HCT116 (cell line): ENCODE measurements at regions not wholly inside any gene's neighbourhood (a gene's known extent, or its start where the extent isn't known, plus 50 kb on each side); places are given as distances from the start of the nearest gene placed in this dataset.

Experiments used
- ATAC-seq: fragments of 200-7000 bp; cut with Tn5 transposase; 2 replicates; pipeline ENCODE4 v1.9.1; 2020; ENCODE audit warnings: mild to moderate bottlenecking, moderate library complexity
- BruUV-seq: library from RNA; stranded (reverse); fragments of 400-500 nt; replicated peaks from 2 replicates; lab custom pipeline; 2021; lab: Mats Ljungman, UMichigan
- CTCF ChIA-PET: fragments of 300-600 bp; sonication (Branson Sonifier 250); formaldehyde crosslinking; loops from one replicate; lab custom pipeline; 2021; ENCODE audit warnings: antibody characterized with exemption; lab: Charles Lee
- POLR2A ChIA-PET: fragments of 300-600, 350-600 bp; sonication (Branson Sonifier 250); formaldehyde crosslinking; loops from one replicate; lab custom pipeline; 2021; ENCODE audit warnings: antibody characterized with exemption; lab: Charles Lee
- RAD21 ChIA-PET, 2 experiments: fragments of 300-600 bp; sonication (Branson Sonifier 250); formaldehyde crosslinking; loops; one replicate each; lab custom pipeline; 2023; ENCODE audit warnings: low total read pairs in 2 of 2; ENCODE audit not compliant: uncharacterized antibody in 2 of 2, unreplicated experiment in 2 of 2, low non-redundant PET in 1 of 2; lab: Charles Lee
- DNase-seq: peaks from one replicate; pipeline ENCODE4 v3.0.0-alpha.2; 2010; ENCODE audit warnings: low read depth, low spot score
- H2AFZ ChIP-seq: fragments of 200-600 bp; shearing (Covaris generic), sonication (generic); 2 replicates; pipeline ENCODE4 v1.6.1; 2017; ENCODE audit warnings: low read depth, mixed run types, mixed read lengths, antibody characterized with exemption, low read length; ENCODE audit not compliant: poor library complexity, severe bottlenecking
- H3K27ac ChIP-seq: 2 replicates; pipeline ENCODE4 v1.5.1; 2012; ENCODE audit warnings: low read depth, low read length
- H3K27me3 ChIP-seq: fragments of 200-600 bp; sonication (generic); 2 replicates; pipeline ENCODE4 v1.6.1; 2016; ENCODE audit warnings: mixed run types, low read length, mixed read lengths; ENCODE audit not compliant: insufficient read depth
- H3K36me3 ChIP-seq, 2 experiments: fragments of 200-500 bp in 1 of 2; fragments of 200-600 bp in 1 of 2; sonication (Bioruptor generic) in 1 of 2; sonication (generic) in 1 of 2; 2 replicates each; pipeline versions ENCODE4 v1.5.1 to v1.6.1; 2014 to 2016; ENCODE audit warnings: low read length in 2 of 2, inconsistent platforms in 1 of 2, mixed read lengths in 1 of 2, mixed run types in 1 of 2; ENCODE audit not compliant: insufficient read depth in 2 of 2, control insufficient read depth in 1 of 2
- H3K4me1 ChIP-seq, 2 experiments: fragments of 200-600 bp in 1 of 2; sonication (generic) in 1 of 2; 2 replicates each; pipeline versions ENCODE4 v1.5.1 to v1.6.1; 2012 to 2017; ENCODE audit warnings: low read length in 2 of 2, inconsistent platforms in 1 of 2, mild to moderate bottlenecking in 1 of 2, mixed read lengths in 1 of 2, mixed run types in 1 of 2, moderate library complexity in 1 of 2; ENCODE audit not compliant: insufficient read depth in 2 of 2, control insufficient read depth in 1 of 2
- H3K4me2 ChIP-seq: fragments of 200-600 bp; sonication (generic); 2 replicates; pipeline ENCODE4 v1.6.1; 2017; ENCODE audit warnings: mixed run types, low read length, mixed read lengths
- H3K4me3 ChIP-seq, 2 experiments: fragments of 200-600 bp in 1 of 2; sonication (generic) in 1 of 2; replicated peaks in 1 of 2; 2 replicates each; pipeline ENCODE4 v1.5.1; 2011 to 2016; ENCODE audit warnings: low read length in 2 of 2, control low read depth in 1 of 2, low read depth in 1 of 2, mild to moderate bottlenecking in 1 of 2, mixed read lengths in 1 of 2, mixed run types in 1 of 2
- H3K79me2 ChIP-seq: fragments of 200-600 bp; sonication (generic); 2 replicates; pipeline ENCODE4 v1.6.1; 2017; ENCODE audit warnings: mild to moderate bottlenecking, mixed run types, low read length, moderate library complexity, mixed read lengths; ENCODE audit not compliant: insufficient read depth
- H3K9ac ChIP-seq: fragments of 200-600 bp; sonication (generic); 2 replicates; pipeline ENCODE4 v1.6.1; 2016; ENCODE audit warnings: low read length, mixed read lengths
- H3K9me2 ChIP-seq: fragments of 200-600 bp; sonication (generic), shearing (Covaris generic); 2 replicates; pipeline ENCODE4 v1.6.1; 2017; ENCODE audit warnings: mixed run types, mild to moderate bottlenecking, moderate library complexity; ENCODE audit not compliant: insufficient read depth
- H3K9me3 ChIP-seq, 2 experiments: fragments of 200-500 bp in 1 of 2; fragments of 200-600 bp in 1 of 2; sonication (Bioruptor generic) in 1 of 2; sonication (generic) in 1 of 2; 2 replicates each; pipeline ENCODE4 v1.6.1; 2014 to 2017; ENCODE audit warnings: low read length in 2 of 2, mixed read lengths in 2 of 2, inconsistent platforms in 1 of 2, low read depth in 1 of 2, mild to moderate bottlenecking in 1 of 2, mixed run types in 1 of 2, moderate library complexity in 1 of 2; ENCODE audit not compliant: control insufficient read depth in 1 of 2, insufficient read depth in 1 of 2
- H4K20me1 ChIP-seq: fragments of 200-600 bp; sonication (generic), shearing (Covaris generic); 2 replicates; pipeline ENCODE4 v1.6.1; 2017; ENCODE audit warnings: mixed run types, mild to moderate bottlenecking, moderate library complexity; ENCODE audit not compliant: insufficient read depth
- CEBPB ChIP-seq: IDR thresholded peaks from 2 replicates; pipeline ENCODE4 v1.6.1; 2012; ENCODE audit warnings: low read depth
- CTCF ChIP-seq, 3 experiments: fragments of 200-600 bp in 1 of 3; sonication (generic) in 1 of 3; IDR thresholded peaks in 2 of 3; conservative IDR thresholded peaks in 1 of 3; 2 replicates each; pipeline ENCODE4 v1.5.1; 2012 to 2017; ENCODE audit warnings: low read depth in 2 of 3, low read length in 2 of 3, antibody characterized with exemption in 1 of 3, borderline replicate concordance in 1 of 3, control low read depth in 1 of 3, mild to moderate bottlenecking in 1 of 3, mixed read lengths in 1 of 3, mixed run types in 1 of 3, moderate library complexity in 1 of 3; ENCODE audit not compliant: insufficient read depth in 1 of 3
- EGR1 ChIP-seq: IDR thresholded peaks from 2 replicates; pipeline ENCODE4 v1.6.1; 2012; ENCODE audit warnings: low read depth
- ELF1 ChIP-seq: IDR thresholded peaks from 2 replicates; pipeline ENCODE4 v1.6.1; 2012; ENCODE audit warnings: low read depth, borderline replicate concordance
- EZH2 ChIP-seq: fragments of 200-600 bp; sonication (generic); IDR thresholded peaks from 2 replicates; pipeline ENCODE4 v1.6.1; 2017; ENCODE audit warnings: antibody characterized with exemption, mixed run types
- EZH2phosphoT487 ChIP-seq: fragments of 200-600 bp; IDR thresholded peaks from 2 replicates; pipeline ENCODE4 v1.6.1; 2018; ENCODE audit warnings: antibody characterized with exemption, borderline replicate concordance
- FOSL1 ChIP-seq: IDR thresholded peaks from 2 replicates; pipeline ENCODE4 v1.6.1; 2012; ENCODE audit warnings: low read depth
- JUND ChIP-seq: IDR thresholded peaks from 2 replicates; pipeline ENCODE4 v1.6.1; 2012
- MAX ChIP-seq: IDR thresholded peaks from 2 replicates; pipeline ENCODE4 v1.6.1; 2012
- POLR2AphosphoS5 ChIP-seq: IDR thresholded peaks from 2 replicates; pipeline ENCODE4 v1.6.1; 2011; ENCODE audit warnings: mild to moderate bottlenecking, low read depth, low read length, moderate library complexity
- RAD21 ChIP-seq: IDR thresholded peaks from 2 replicates; pipeline ENCODE4 v1.6.1; 2012; ENCODE audit warnings: low read depth, mild to moderate bottlenecking
- SRF ChIP-seq: IDR thresholded peaks from 2 replicates; pipeline ENCODE4 v1.6.1; 2012; ENCODE audit warnings: low read depth
- TCF7L2 ChIP-seq: IDR thresholded peaks from 2 replicates; pipeline ENCODE4 v1.7.0; 2011; ENCODE audit warnings: borderline replicate concordance, inconsistent platforms; ENCODE audit not compliant: insufficient read depth, insufficient read length; ENCODE audit errors: extremely low read depth
- ZNF274 ChIP-seq: fragments of 200-500 bp; sonication (Bioruptor generic); IDR thresholded peaks from 2 replicates; pipeline ENCODE4 v1.6.1; 2014; ENCODE audit warnings: mild to moderate bottlenecking, low read depth, low read length, inconsistent platforms
- intact Hi-C: fragments of 100-400 bp; cut with micrococcal nuclease; formaldehyde crosslinking; loops from 2 replicates; pipeline ENCODE4 v1.10.0; 2022

GRCh38 chr6:159398633-159399032, 229.4 kb downstream of the FNDC1 start:
- Histone ChIP-seq H2AFZ (no peak overlapping the region), H3K36me3 (no peaks in the 10 kb centered on the region), H3K79me2 (no peaks in the 10 kb centered on the region), H3K9me3 (no peaks in the 10 kb centered on the region), H3K9me2 (no peaks in the 10 kb centered on the region), H3K4me1 (no peaks in the 10 kb centered on the region), H3K27ac (no peak overlapping the region), H3K27me3 (peaks cover 47% of the 10 kb centered on the region), H4K20me1 (no peaks in the 10 kb centered on the region), H3K4me2 (no peak overlapping the region), H3K4me3 (no peak overlapping the region), H3K9ac (no peak overlapping the region)
- ChIA-PET CTCF (no interaction called here), RAD21 (no interaction called here), POLR2A (no interaction called here)
- no peak for DNase-seq
- intact Hi-C loops, result no loop called here
- TF ChIP-seq CTCF (IDR thresholded peaks at IDR 0.05 in 2 of 3, conservative IDR thresholded peaks at IDR 0.05 in 1 of 3; ENCODE audit: borderline replicate concordance in 1 of 3, insufficient read depth in 1 of 3, low read depth in 2 of 3, low read length in 2 of 3) (no peak), EZH2 (no peak), JUND (no peak), POLR2AphosphoS5 (no peak), FOSL1 (no peak), EZH2phosphoT487 (no peak), MAX (no peak), EGR1 (no peak)
- no TSS peak for BruUV-seq
- ATAC-seq, result no peak

- Histone ChIP-seq H3K4me3 (no peak overlapping the region), H3K27ac (no peak overlapping the region), H2AFZ (no peak overlapping the region), H3K27me3 (peaks cover 47% of the 10 kb centered on the region), H3K36me3 (no peaks in the 10 kb centered on the region), H3K9me2 (no peaks in the 10 kb centered on the region), H3K4me1 (no peaks in the 10 kb centered on the region), H3K9me3 (no peaks in the 10 kb centered on the region), H4K20me1 (no peaks in the 10 kb centered on the region), H3K4me2 (no peak overlapping the region), H3K79me2 (no peaks in the 10 kb centered on the region), H3K9ac (no peak overlapping the region)
- ChIA-PET CTCF (no interaction called here), RAD21 (no interaction called here), POLR2A (no interaction called here)
- intact Hi-C loops, result no loop called here
- BruUV-seq, result no TSS peak
- ATAC-seq (no peak), DNase-seq (no peak)
- TF ChIP-seq POLR2AphosphoS5 (no peak), SRF (no peak), TCF7L2 (no peak), CTCF (IDR thresholded peaks at IDR 0.05 in 2 of 3, conservative IDR thresholded peaks at IDR 0.05 in 1 of 3; ENCODE audit: borderline replicate concordance in 1 of 3, insufficient read depth in 1 of 3, low read depth in 2 of 3, low read length in 2 of 3) (no peak), RAD21 (no peak), CEBPB (no peak), EZH2phosphoT487 (no peak), ZNF274 (no peak), ELF1 (no peak)
These were observed 228.6 kb downstream of the FNDC1 start for GRCh38 chr6:159397753-159398152.
